Peyer's patch (tissue), 4 donors: ENCODE measurements at regions not wholly inside any gene's neighbourhood (a gene's known extent, or its start where the extent isn't known, plus 50 kb on each side); places are given as distances from the start of the nearest gene placed in this dataset.

Source experiments
- POLR2A ChIP-seq, 2 donors: fragments of 450-650 bp; IDR thresholded peaks; one replicate each; pipeline ENCODE4 v1.5.1; 2017; ENCODE audit warnings: antibody characterized with exemption in 2 of 2, mild to moderate bottlenecking in 2 of 2, moderate library complexity in 2 of 2
- TF ChIP-seq, protein P1 (sequence below), 6 experiments: fragments of 450-650 bp in 4 of 6; fragments of 200-600 bp in 2 of 6; sonication (generic) in 1 of 6; IDR thresholded peaks; one replicate each; pipeline ENCODE4 v1.5.1; 2017 to 2019; ENCODE audit warnings: antibody characterized with exemption in 6 of 6, mild to moderate bottlenecking in 3 of 6, moderate library complexity in 1 of 6

DNA sequence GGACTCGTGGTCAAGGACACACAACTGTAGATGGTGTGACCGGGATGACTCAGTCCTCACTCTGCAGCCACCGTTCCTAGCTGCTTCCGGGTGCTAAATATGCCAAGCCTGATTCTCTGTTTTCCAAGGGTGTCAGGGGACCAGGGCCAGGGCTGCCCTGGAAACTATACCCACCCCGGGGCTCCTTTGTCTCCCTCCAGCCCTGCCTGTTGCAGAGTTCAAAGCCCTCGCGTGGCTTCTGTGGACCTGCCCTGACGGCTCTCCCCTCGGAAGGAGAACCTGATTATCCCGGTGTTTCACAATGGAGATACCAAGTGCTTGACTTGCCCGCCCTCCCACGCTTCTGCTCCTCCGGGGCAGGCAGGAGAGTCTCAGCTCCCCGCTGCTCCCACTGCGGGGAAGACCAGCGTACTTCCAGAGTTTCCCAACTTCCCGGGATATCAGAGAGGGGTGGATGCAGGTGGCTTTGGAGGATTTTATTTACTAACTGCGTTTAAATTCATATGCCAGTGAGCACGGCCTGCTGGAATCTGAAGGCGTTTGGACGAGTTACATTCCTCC lies 125.0 kb downstream of the ASB7 start:
- TF ChIP-seq, protein P1, sequence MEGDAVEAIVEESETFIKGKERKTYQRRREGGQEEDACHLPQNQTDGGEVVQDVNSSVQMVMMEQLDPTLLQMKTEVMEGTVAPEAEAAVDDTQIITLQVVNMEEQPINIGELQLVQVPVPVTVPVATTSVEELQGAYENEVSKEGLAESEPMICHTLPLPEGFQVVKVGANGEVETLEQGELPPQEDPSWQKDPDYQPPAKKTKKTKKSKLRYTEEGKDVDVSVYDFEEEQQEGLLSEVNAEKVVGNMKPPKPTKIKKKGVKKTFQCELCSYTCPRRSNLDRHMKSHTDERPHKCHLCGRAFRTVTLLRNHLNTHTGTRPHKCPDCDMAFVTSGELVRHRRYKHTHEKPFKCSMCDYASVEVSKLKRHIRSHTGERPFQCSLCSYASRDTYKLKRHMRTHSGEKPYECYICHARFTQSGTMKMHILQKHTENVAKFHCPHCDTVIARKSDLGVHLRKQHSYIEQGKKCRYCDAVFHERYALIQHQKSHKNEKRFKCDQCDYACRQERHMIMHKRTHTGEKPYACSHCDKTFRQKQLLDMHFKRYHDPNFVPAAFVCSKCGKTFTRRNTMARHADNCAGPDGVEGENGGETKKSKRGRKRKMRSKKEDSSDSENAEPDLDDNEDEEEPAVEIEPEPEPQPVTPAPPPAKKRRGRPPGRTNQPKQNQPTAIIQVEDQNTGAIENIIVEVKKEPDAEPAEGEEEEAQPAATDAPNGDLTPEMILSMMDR (IDR thresholded peaks at IDR 0.05) = no peak
- no peak for TF ChIP-seq POLR2A (IDR thresholded peaks at IDR 0.05)
